ENCODE measurements at regions not wholly inside any gene's neighbourhood (a gene's known extent, or its start where the extent isn't known, plus 50 kb on each side); places are given as distances from the start of the nearest gene placed in this dataset.

GRCh38 chr17:71922439-71922838 lies 198.4 kb upstream of the SOX9 start:
- H3K36me3 ChIP-seq (ENCODE audit: insufficient read depth, low read length): no peaks in the 10 kb centered on the region
- H3K4me1 ChIP-seq (ENCODE audit: insufficient read depth, low read length): no peaks in the 10 kb centered on the region
- H3K27me3 ChIP-seq (ENCODE audit: insufficient read depth, low read length): no peaks in the 10 kb centered on the region
- H3K4me1 Mint-ChIP-seq: peaks cover 0 to 5% (median 2%) of the 10 kb centered on the region in 4 donors
- no peaks in the 10 kb centered on the region for H3K9me3 ChIP-seq (ENCODE audit: control insufficient read depth in 1 of 2, low read length in 2 of 2)
- no peaks in the 10 kb centered on the region for H3K36me3 Mint-ChIP-seq
- intact Hi-C loops (cut with micrococcal nuclease): no loop called here
- ChIA-PET CTCF (ENCODE audit: partially characterized antibody) (no interaction called here), POLR2A (ENCODE audit: partially characterized antibody) (no interaction called here)
- peak in 1 of 5 donors; percentile 2 for DNase-seq
- no peak overlapping the region for H3K27ac ChIP-seq (ENCODE audit: low read depth, low read length)
- H3K27me3 Mint-ChIP-seq: no peaks in the 10 kb centered on the region
- H3K4me3 Mint-ChIP-seq: no peak overlapping the region
- no peak overlapping the region for H3K4me3 ChIP-seq (ENCODE audit: low read length in 2 of 2)
- H3K27ac Mint-ChIP-seq: peak overlapping the region in 1 of 7 donors; percentile 32
- peaks cover 0 to 12% (median under 1%) of the 10 kb centered on the region in 8 donors for H3K9me3 Mint-ChIP-seq

DNA sequence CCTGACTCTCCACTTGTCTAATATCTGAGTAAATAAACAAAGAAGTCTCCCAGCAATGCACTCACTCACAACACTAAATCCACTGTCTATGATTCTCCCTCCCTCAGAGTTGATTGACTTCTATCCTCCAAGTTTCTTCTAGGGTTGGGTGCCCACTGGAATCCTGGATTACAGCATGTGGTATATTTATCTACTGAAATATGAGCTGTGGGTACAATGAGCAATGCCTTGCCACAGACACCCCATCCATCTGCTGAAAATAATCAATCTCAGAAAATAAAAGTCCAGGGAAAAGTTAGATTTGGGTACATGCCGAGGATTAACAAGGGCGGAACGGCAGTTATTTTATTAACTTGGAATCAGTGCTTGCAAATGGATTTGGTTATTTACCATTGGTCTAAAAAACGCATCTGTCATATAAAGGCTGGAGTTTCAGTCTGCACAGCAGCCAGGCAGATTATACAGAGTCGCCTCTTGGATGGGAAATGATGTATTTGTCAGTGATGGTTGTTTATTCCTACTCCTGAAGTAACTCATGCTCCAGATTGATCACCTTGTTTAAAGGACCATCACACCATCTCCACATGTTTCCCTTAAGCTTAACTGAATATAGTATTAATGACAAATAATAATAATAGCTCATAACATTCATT lies 193.9 kb upstream of the SOX9 start:
- no peak overlapping the region for H3K4me3 ChIP-seq (ENCODE audit: low read length in 2 of 2)
- no peaks in the 10 kb centered on the region for H3K27me3 ChIP-seq (ENCODE audit: insufficient read depth, low read length)
- DNase-seq: no peak
- intact Hi-C loops (cut with micrococcal nuclease): no loop called here
- H3K27ac ChIP-seq (ENCODE audit: low read depth, low read length): no peak overlapping the region
- Mint-ChIP-seq H3K4me1 (peaks cover 0 to 1% (median under 1%) of the 10 kb centered on the region in 4 donors), H3K4me3 (no peak overlapping the region), H3K9me3 (peaks cover 0 to 11% (median 3%) of the 10 kb centered on the region in 8 donors), H3K36me3 (no peaks in the 10 kb centered on the region), H3K27me3 (no peaks in the 10 kb centered on the region), H3K27ac (no peak overlapping the region)
- H3K4me1 ChIP-seq (ENCODE audit: insufficient read depth, low read length): no peaks in the 10 kb centered on the region
- no peaks in the 10 kb centered on the region for H3K9me3 ChIP-seq (ENCODE audit: control insufficient read depth in 1 of 2, low read length in 2 of 2)
- ChIA-PET CTCF (ENCODE audit: partially characterized antibody) (no interaction called here), POLR2A (ENCODE audit: partially characterized antibody) (no interaction called here)
- no peaks in the 10 kb centered on the region for H3K36me3 ChIP-seq (ENCODE audit: insufficient read depth, low read length)

- no peak for DNase-seq
- H3K27ac ChIP-seq (ENCODE audit: low read depth, low read length): no peak overlapping the region
- ChIA-PET CTCF (ENCODE audit: partially characterized antibody) (no interaction called here), POLR2A (ENCODE audit: partially characterized antibody) (no interaction called here)
- H3K4me3 ChIP-seq (ENCODE audit: low read length in 2 of 2): no peak overlapping the region
- H3K4me3 Mint-ChIP-seq: no peak overlapping the region
- H3K27me3 ChIP-seq (ENCODE audit: insufficient read depth, low read length): no peaks in the 10 kb centered on the region
- H3K36me3 Mint-ChIP-seq: no peaks in the 10 kb centered on the region
- no peak overlapping the region for H3K27ac Mint-ChIP-seq
- H3K4me1 Mint-ChIP-seq: no peaks in the 10 kb centered on the region
- H3K4me1 ChIP-seq (ENCODE audit: insufficient read depth, low read length): no peaks in the 10 kb centered on the region
- H3K36me3 ChIP-seq (ENCODE audit: insufficient read depth, low read length): no peaks in the 10 kb centered on the region
- intact Hi-C loops (cut with micrococcal nuclease): no loop called here
- H3K9me3 ChIP-seq (ENCODE audit: control insufficient read depth in 1 of 2, low read length in 2 of 2): no peaks in the 10 kb centered on the region
- H3K9me3 Mint-ChIP-seq: peaks cover 0 to 6% (median 2%) of the 10 kb centered on the region in 8 donors
- H3K27me3 Mint-ChIP-seq: no peaks in the 10 kb centered on the region
These were observed 187.5 kb upstream of the SOX9 start for GRCh38 chr17:71933306-71933705.

- CTCF ChIA-PET (ENCODE audit: partially characterized antibody): no interaction called here
- no peaks in the 10 kb centered on the region for H3K4me1 ChIP-seq (ENCODE audit: insufficient read depth, low read length)
- Mint-ChIP-seq H3K27me3 (no peaks in the 10 kb centered on the region), H3K9me3 (peaks cover 0 to 7% (median 2%) of the 10 kb centered on the region in 8 donors), H3K4me1 (no peaks in the 10 kb centered on the region), H3K27ac (no peak overlapping the region), H3K36me3 (no peaks in the 10 kb centered on the region), H3K4me3 (no peak overlapping the region)
- DNase-seq: no peak
- H3K9me3 ChIP-seq (ENCODE audit: control insufficient read depth in 1 of 2, low read length in 2 of 2): no peaks in the 10 kb centered on the region
- POLR2A ChIA-PET (ENCODE audit: partially characterized antibody): no interaction called here
- no peak overlapping the region for H3K4me3 ChIP-seq (ENCODE audit: low read length in 2 of 2)
- no peaks in the 10 kb centered on the region for H3K27me3 ChIP-seq (ENCODE audit: insufficient read depth, low read length)
- H3K27ac ChIP-seq (ENCODE audit: low read depth, low read length): no peak overlapping the region
- no peaks in the 10 kb centered on the region for H3K36me3 ChIP-seq (ENCODE audit: insufficient read depth, low read length)
- intact Hi-C loops (cut with micrococcal nuclease): no loop called here
These were observed 186.3 kb upstream of the SOX9 start for GRCh38 chr17:71934520-71934919.

DNA sequence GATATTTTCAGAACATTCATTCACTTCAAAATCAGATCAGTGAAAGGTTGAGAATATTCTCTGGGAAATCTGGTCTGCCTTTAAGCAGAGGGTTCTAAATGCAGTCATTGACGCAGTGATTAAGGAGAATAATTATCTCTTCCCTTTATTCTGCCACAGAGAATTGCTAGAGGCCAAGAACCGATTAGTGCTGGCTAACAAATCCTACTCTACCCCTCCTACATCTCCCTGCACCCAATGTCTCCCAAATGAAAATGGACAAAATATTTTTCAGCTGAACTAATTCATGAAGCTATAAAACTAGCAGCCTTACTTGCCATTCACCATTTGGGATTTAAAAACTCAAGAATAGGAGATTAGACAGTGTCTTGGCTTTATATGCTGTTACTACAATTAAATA lies 185.5 kb upstream of the SOX9 start:
- DNase-seq: no peak
- Histone ChIP-seq H3K36me3 (ENCODE audit: insufficient read depth, low read length) (no peaks in the 10 kb centered on the region), H3K4me1 (ENCODE audit: insufficient read depth, low read length) (no peaks in the 10 kb centered on the region), H3K27me3 (ENCODE audit: insufficient read depth, low read length) (no peaks in the 10 kb centered on the region), H3K4me3 (ENCODE audit: low read length in 2 of 2) (no peak overlapping the region), H3K9me3 (ENCODE audit: control insufficient read depth in 1 of 2, low read length in 2 of 2) (no peaks in the 10 kb centered on the region), H3K27ac (ENCODE audit: low read depth, low read length) (no peak overlapping the region)
- ChIA-PET POLR2A (ENCODE audit: partially characterized antibody) (no interaction called here), CTCF (ENCODE audit: partially characterized antibody) (no interaction called here)
- Mint-ChIP-seq H3K4me1 (no peaks in the 10 kb centered on the region), H3K27ac (no peak overlapping the region), H3K9me3 (peaks cover 0 to 12% (median 2%) of the 10 kb centered on the region in 8 donors), H3K4me3 (no peak overlapping the region), H3K36me3 (no peaks in the 10 kb centered on the region), H3K27me3 (no peaks in the 10 kb centered on the region)
- intact Hi-C loops (cut with micrococcal nuclease): no loop called here

- H3K4me3 ChIP-seq (ENCODE audit: low read length in 2 of 2): no peak overlapping the region
- DNase-seq: no peak
- H3K27ac Mint-ChIP-seq: no peak overlapping the region
- no peaks in the 10 kb centered on the region for H3K36me3 ChIP-seq (ENCODE audit: insufficient read depth, low read length)
- ChIA-PET POLR2A (ENCODE audit: partially characterized antibody) (no interaction called here), CTCF (ENCODE audit: partially characterized antibody) (no interaction called here)
- H3K4me1 ChIP-seq (ENCODE audit: insufficient read depth, low read length): no peaks in the 10 kb centered on the region
- H3K4me3 Mint-ChIP-seq: no peak overlapping the region
- H3K9me3 Mint-ChIP-seq: peaks cover 0 to 7% (median 0%) of the 10 kb centered on the region in 8 donors
- no peaks in the 10 kb centered on the region for H3K36me3 Mint-ChIP-seq
- H3K9me3 ChIP-seq (ENCODE audit: control insufficient read depth in 1 of 2, low read length in 2 of 2): no peaks in the 10 kb centered on the region
- no peaks in the 10 kb centered on the region for H3K4me1 Mint-ChIP-seq
- H3K27me3 Mint-ChIP-seq: no peaks in the 10 kb centered on the region
- no peak overlapping the region for H3K27ac ChIP-seq (ENCODE audit: low read depth, low read length)
- intact Hi-C loops (cut with micrococcal nuclease): no loop called here
- no peaks in the 10 kb centered on the region for H3K27me3 ChIP-seq (ENCODE audit: insufficient read depth, low read length)
These were observed 183.8 kb upstream of the SOX9 start for GRCh38 chr17:71936977-71937376.

DNA sequence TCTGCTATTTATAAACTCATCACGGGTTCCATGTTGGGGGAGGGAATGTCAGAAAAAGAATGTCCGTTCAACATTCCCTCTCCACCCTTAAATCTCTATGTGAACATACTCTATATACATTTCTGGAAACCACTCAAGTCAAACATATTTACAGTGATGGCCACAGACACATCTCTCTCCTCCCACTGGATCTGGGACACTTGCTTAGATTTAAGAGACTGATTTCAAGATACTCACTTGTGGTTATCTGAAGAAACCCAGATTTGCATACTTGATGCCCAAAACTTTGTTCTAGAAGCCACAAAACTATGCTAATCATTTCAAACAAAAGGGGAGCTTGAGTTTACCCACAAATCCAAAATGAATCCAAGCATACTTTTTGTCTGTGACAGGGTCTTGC lies 182.9 kb upstream of the SOX9 start:
- DNase-seq: no peak
- H3K27ac ChIP-seq (ENCODE audit: low read depth, low read length): no peak overlapping the region
- H3K9me3 ChIP-seq (ENCODE audit: control insufficient read depth in 1 of 2, low read length in 2 of 2): no peaks in the 10 kb centered on the region
- ChIA-PET CTCF (ENCODE audit: partially characterized antibody) (no interaction called here), POLR2A (ENCODE audit: partially characterized antibody) (no interaction called here)
- H3K27me3 ChIP-seq (ENCODE audit: insufficient read depth, low read length): no peaks in the 10 kb centered on the region
- H3K27me3 Mint-ChIP-seq: no peaks in the 10 kb centered on the region
- H3K4me1 ChIP-seq (ENCODE audit: insufficient read depth, low read length): no peaks in the 10 kb centered on the region
- no peaks in the 10 kb centered on the region for H3K4me1 Mint-ChIP-seq
- intact Hi-C loops (cut with micrococcal nuclease): no loop called here
- no peak overlapping the region for H3K4me3 ChIP-seq (ENCODE audit: low read length in 2 of 2)
- H3K27ac Mint-ChIP-seq: no peak overlapping the region
- no peaks in the 10 kb centered on the region for H3K36me3 ChIP-seq (ENCODE audit: insufficient read depth, low read length)
- no peaks in the 10 kb centered on the region for H3K36me3 Mint-ChIP-seq
- H3K4me3 Mint-ChIP-seq: no peak overlapping the region
- H3K9me3 Mint-ChIP-seq: peaks cover 0 to 7% (median under 1%) of the 10 kb centered on the region in 8 donors

Measured in CD4-positive, alpha-beta memory T cell (primary cell).